ENCODE measurements at regions not wholly inside any gene's neighbourhood (a gene's known extent, or its start where the extent isn't known, plus 50 kb on each side); places are given as distances from the start of the nearest gene placed in this dataset.
"Not testable (repeated sequence)": the region's sequence is repeated elsewhere in the genome, so short reads cannot be mapped to it uniquely, and the experiment has no call there.

DNA sequence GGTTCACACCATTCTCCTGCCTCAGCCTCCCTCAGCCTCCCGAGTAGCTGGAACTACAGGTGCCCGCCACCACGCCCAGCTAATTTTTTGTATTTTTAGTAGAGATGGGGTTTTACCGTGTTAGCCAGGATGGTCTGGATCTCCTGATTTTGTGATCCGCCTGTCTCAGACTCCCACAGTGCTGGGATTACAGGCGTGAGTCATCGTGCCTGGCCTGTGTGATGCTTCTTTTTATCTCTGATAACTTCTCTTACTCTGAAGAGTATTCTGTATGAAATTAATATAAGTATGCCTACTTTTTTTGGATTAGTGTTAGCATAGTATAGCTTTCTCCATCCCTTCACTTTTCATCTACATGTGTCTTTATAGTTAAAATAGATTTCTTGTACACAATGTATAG is 180.8 kb upstream of the GALNT15 start:
- not testable (repeated sequence) for FAIRE-seq

DNA sequence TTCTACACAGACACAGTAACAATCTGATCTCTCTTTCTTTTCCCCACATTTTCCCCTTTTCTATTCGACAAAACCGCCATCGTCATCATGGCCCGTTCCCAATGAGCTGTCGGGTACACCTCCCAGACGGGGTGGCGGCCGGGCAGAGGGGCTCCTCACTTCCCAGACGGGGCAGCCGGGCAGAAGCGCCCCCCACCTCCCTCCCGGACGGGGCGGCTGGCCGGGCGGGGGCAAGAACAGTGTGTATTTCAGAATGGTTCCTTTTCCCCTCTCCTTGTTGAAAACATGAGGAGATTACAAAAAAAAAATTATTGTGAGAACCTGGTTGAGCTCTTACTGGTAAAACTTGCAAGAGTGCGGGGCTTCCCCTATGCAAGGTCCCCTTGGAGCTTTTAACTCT is 178.0 kb upstream of the GALNT15 start:
- not testable (repeated sequence) for FAIRE-seq

DNA sequence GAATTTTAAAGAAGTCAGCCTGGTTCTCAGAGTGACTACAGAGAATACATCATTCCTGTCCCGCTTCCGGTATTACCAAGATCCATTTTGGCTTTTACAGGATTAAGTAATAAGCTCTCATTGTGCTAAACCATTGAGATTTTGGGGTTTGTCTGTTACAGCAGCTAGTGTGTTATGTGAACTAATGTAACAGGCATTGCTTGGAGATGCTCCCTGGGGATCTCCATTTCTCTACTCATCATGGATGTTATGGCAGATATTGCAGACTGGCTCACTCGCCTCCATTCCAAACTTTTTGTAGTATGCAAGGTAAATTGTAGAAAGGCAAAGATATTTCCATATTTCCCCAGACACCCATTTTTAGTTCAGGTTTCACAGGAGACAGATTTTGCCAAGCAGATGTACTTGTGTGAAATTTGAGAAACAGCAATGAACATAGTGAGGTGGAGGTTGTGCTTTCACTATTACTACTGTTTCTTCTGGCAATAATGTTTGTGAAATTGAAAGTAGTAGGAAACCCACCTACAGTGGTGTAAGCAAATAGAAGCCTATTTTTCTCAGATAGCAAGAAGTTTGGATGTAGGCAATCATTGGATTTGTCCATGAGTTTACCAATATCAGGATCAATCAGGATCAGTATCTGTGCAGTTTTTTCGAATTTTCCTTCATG is 177.1 kb upstream of the GALNT15 start:
- no peak for FAIRE-seq

DNA sequence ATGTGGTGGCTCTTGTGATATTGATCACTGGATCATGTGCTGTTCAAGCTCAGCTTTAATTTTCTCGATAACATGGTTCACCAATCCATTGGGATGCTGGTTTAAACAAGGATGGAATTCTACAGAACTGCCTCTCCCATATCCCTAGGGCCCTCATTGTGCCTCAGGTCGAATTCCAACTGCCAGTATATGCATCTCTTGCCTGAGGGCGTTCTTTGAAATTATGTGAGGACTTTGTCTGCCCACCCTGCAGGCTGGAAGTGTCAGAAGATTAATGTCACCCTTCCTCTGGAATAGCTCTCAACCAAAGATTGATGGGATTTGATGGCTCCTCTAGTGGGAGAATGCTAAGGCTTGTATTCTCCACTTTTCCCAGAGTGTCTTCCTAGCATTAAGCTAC is 175.6 kb upstream of the GALNT15 start:
- FAIRE-seq: no peak

DNA sequence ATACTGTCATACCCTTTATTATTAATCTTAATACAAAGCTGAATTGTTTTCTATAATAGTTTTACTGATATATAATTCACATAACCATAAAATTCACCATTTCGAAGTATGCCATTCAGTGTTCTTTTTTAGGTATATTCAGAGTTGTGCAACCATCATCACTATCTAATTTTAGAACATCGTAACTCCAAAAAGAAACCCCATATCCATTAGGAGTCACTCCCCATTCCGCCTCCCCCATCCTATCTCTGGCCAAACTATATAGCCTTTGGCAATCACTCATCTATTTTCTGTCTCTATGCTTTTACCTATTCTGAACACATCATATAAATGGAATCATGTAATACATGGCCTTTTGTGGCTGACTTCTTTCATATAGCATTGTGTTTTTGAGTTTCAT is 169.7 kb upstream of the GALNT15 start:
- no peak for FAIRE-seq

DNA sequence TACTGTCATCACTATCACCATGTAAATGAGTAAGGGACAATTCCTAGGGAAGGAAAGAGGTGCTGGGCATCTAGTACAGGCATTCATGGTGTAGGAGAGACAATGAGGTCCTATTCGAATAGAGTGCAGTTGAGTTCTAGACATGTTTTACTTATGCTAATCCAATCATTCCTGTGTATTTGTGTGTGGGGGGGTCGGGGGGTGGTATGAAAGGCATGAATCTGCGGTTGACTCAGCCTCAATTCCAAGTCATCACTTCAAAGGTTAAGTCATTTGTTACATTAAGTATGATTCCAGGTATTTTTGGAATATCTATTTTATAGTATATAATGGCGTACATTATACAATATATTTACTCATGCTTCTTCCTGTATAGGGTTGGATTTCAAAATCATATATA is 163.1 kb upstream of the GALNT15 start:
- no peak for FAIRE-seq

- FAIRE-seq: no peak
These were observed 162.4 kb upstream of the GALNT15 start for GRCh38 chr3:16012086-16012485.

DNA sequence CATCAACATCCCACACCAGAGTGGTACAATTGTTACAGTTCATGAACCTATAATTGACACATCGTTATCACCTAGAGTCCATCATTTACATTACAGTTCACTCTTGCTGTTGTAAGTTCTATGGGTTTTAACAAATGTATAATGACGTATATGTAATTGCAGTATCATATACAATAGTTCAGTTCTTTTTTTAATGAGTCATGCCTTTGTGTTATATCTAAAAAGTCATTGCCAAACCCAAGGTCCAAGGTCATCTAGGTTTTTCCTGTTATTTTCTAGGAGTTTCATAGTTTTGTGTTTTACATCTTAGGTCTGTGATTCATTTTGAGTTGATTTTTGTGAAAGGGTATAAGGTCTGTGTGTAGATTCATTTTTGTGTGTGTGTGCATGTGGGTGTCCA is 160.9 kb upstream of the GALNT15 start:
- no peak for FAIRE-seq

DNA sequence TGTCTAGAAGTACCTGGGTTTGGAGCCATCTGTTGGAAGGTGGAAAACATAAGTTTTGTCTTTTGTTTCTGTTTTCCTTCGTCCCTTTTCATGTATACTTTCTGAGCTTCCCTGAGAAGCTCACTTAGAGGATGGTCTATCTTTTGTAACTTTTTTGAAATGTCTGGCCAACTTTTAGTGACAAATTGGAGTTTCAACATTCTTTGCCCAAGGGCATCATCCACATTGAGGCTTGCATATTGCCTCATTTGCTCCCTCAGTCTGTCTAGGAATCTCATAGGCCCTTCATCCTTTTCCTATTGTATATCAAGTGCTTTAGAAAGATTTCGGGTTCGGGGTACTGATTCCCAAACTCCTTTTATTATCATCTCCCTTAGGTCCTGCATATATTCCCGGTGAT is 152.7 kb upstream of the GALNT15 start:
- not testable (repeated sequence) for FAIRE-seq

- not testable (repeated sequence) for FAIRE-seq
These were observed 150.6 kb upstream of the GALNT15 start for GRCh38 chr3:16023881-16024280.

GRCh38 chr3:16024548-16024947 is 149.9 kb upstream of the GALNT15 start:
- no peak for FAIRE-seq

DNA sequence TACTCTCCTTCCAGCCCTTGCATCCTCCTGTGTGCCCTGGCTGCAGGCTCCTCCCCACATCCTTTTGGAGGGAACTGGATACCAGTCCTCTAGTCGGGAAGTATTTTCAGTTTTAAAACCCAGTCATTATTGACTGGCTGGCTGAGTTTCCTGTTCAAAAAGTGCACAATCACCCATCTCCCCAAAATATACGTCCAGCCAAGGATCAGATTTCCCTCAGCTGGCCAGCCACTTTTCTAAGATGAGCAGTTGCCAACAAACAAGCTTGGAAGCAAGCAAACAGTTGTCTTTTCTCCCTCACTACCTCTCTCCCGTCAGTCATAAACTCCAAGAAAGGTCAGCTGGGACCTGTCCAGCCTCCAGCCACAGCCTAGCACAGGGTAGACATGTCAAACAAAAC is 147.7 kb upstream of the GALNT15 start:
- FAIRE-seq: no peak

DNA sequence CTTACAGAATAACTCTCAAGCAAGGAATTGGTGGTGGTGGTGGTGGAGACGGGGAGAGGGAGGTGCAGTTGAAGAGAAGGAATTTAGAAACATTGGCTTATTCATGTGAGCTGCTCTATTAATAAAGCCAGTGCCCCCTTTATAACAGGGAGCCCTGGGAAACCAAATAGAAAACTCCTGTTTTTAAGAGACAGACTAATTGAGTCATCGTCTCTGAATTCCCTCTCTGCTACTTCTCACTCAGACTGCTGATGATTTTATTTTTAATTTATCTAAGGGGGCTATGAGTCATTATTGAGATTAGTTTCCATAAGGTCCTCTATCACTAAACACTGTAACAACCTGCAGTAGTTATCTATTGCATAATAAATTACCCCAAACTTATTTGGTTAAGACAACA is 145.9 kb upstream of the GALNT15 start:
- no peak for FAIRE-seq

- FAIRE-seq: no peak
These were observed 144.1 kb upstream of the GALNT15 start for GRCh38 chr3:16030342-16030741.

DNA sequence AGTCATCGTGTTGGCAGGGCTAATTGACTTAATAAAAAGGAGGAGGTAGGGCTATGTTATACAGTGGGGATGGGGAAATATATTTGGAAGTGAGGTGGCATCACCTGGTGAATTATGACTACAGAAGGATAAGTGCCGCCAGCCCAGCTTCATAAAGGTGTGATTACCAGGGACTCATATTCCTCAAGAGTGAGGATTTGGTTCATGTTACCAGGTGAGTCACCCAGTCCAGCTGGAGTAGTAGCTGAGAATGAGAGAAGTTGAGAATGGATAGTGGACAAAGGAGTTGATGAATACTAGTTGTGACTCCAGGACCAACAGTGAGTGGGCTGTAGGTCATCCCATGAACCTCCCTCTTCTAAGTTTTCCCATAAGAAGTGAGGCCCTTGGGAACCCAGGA is 143.0 kb upstream of the GALNT15 start:
- FAIRE-seq: no peak

- FAIRE-seq: no peak
These were observed 140.4 kb upstream of the GALNT15 start for GRCh38 chr3:16033889-16034687.

- no peak for FAIRE-seq
These were observed 133.5 kb upstream of the GALNT15 start for GRCh38 chr3:16040991-16041390.

GRCh38 chr3:16048435-16049318 is 125.8 kb upstream of the GALNT15 start:
- FAIRE-seq: peak; percentile 60

- no peak for FAIRE-seq
These were observed 123.6 kb upstream of the GALNT15 start for GRCh38 chr3:16050641-16051467.

DNA sequence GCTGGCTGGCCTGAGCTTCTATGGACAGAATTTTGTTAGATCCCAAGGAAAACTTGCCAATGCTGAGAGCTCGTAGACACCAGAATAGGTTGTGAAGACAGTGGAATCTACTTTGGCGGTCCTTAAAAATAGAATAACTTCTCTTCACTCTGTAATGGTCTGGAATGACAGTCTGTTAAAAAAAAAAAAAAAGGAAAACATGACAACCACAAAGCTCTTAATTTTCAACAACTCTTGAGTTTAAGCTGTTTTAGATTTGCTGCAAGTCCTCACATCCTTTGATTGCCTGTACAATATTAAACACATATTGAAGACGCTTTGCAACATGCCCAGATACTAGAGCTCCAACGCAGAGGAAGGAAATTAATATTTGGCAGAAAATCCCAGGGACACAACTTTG is 122.8 kb upstream of the GALNT15 start:
- FAIRE-seq: no peak

- no peak for FAIRE-seq
These were observed 121.5 kb upstream of the GALNT15 start for GRCh38 chr3:16052964-16053363.

DNA sequence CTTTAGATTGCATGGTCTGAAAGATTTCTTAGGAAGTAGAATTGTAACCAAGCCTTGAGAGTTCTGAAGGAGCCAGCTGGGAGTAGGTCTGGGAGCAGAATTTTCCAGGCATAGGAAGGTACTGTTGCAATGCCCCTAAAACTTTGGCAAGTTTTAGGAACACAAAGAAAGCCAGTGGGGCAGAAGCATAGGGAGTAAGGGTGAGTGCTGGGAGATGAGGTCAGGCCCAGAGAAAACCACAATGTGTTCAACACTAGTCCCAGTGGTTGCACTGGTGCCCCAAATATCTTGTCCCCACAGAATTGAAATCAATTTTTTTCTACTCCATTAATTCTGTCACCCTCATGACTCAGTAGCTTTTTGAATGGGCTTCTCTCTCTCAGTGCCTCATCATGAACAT is 120.7 kb upstream of the GALNT15 start:
- FAIRE-seq: no peak

All from endometrium (tissue), 2 donors.